Smooth muscle cell (in vitro differentiated cells): ENCODE measurements at regions not wholly inside any gene's neighbourhood (a gene's known extent, or its start where the extent isn't known, plus 50 kb on each side); places are given as distances from the start of the nearest gene placed in this dataset.

Experiments
- DNase-seq: peaks from one replicate; lab custom pipeline; 2025; ENCODE audit not compliant: unreplicated experiment; lab: John Stamatoyannopoulos, UW
- H2AFZ ChIP-seq: fragments of 200-600 bp; sonication (generic); 2 replicates; pipeline ENCODE4 v1.6.0; 2016; ENCODE audit warnings: antibody characterized with exemption, low read depth, mild to moderate bottlenecking
- H3F3A ChIP-seq: fragments of 200-600 bp; sonication (generic); 2 replicates; pipeline ENCODE4 v1.6.0; 2017; ENCODE audit warnings: antibody characterized with exemption, low read depth
- H3K27ac ChIP-seq: fragments of 200-600 bp; sonication (generic); 2 replicates; pipeline ENCODE4 v1.5.1; 2016; ENCODE audit warnings: low read depth, mild to moderate bottlenecking
- H3K27me3 ChIP-seq: fragments of 200-600 bp; sonication (generic); 2 replicates; pipeline ENCODE4 v1.6.1; 2016; ENCODE audit warnings: low read depth, mild to moderate bottlenecking
- H3K36me3 ChIP-seq: fragments of 200-600 bp; sonication (generic); 2 replicates; pipeline ENCODE4 v1.5.1; 2016; ENCODE audit warnings: low read depth
- H3K4me1 ChIP-seq: fragments of 200-600 bp; sonication (generic); 2 replicates; pipeline ENCODE4 v1.5.1; 2016; ENCODE audit warnings: low read depth
- H3K4me2 ChIP-seq: fragments of 200-600 bp; sonication (generic); 2 replicates; pipeline ENCODE4 v1.6.0; 2016; ENCODE audit warnings: mild to moderate bottlenecking
- H3K4me3 ChIP-seq: fragments of 200-600 bp; sonication (generic); 2 replicates; pipeline ENCODE4 v1.5.1; 2016; ENCODE audit warnings: mild to moderate bottlenecking
- H3K79me2 ChIP-seq: fragments of 200-600 bp; sonication (generic); 2 replicates; pipeline ENCODE4 v1.6.0; 2016; ENCODE audit warnings: low read depth, mild to moderate bottlenecking
- H3K9ac ChIP-seq: fragments of 200-600 bp; sonication (generic); 2 replicates; pipeline ENCODE4 v1.6.0; 2016; ENCODE audit warnings: low read depth
- H3K9me3 ChIP-seq: fragments of 200-600 bp; sonication (generic); replicated peaks from 2 replicates; pipeline ENCODE4 v1.5.1; 2016; ENCODE audit warnings: low read depth
- H4K20me1 ChIP-seq: fragments of 200-600 bp; sonication (generic); 2 replicates; pipeline ENCODE4 v1.6.0; 2016; ENCODE audit warnings: low read depth
- WGBS: methylation state at CpG from one replicate; pipeline ENCODE4 v1.1.7; 2016; ENCODE audit warnings: low lambda C conversion rate; 5-methylcytosine and 5-hydroxymethylcytosine counted together
- TF ChIP-seq, protein P1 (sequence below): fragments of 200-600 bp; sonication (generic); IDR thresholded peaks from 2 replicates; pipeline ENCODE4 v1.5.1; 2017; ENCODE audit warnings: borderline replicate concordance, mild to moderate bottlenecking, antibody characterized with exemption; ENCODE audit not compliant: insufficient read depth, poor library complexity, severe bottlenecking

DNA sequence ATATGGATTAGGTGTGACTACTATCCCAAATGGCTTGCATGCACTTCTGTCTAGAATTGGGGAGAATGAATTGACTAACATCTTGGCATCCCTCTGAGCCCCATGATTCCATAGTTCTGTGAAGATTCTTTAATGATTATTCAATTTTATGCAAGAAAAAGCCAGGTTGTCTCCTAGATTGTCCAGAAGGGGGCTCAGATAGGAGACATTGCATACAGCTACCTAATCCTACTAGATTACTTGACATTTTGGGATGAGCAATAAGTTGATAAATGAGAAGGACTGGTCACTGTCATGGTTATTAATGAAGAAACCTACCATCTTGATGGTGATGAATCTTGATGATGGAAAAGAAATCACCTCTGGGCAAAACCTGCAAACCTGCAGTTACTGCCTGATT, 117.0 kb downstream of the CARTPT start:
- Histone ChIP-seq H3K27me3 (no peaks in the 10 kb centered on the region), H2AFZ (no peak overlapping the region), H3K4me2 (no peak overlapping the region), H3K9me3 (no peaks in the 10 kb centered on the region), H3K27ac (no peak overlapping the region), H3K79me2 (no peaks in the 10 kb centered on the region), H3K9ac (no peak overlapping the region), H3F3A (peaks cover 15% of the 10 kb centered on the region), H3K4me1 (no peaks in the 10 kb centered on the region), H3K4me3 (no peak overlapping the region), H4K20me1 (no peaks in the 10 kb centered on the region), H3K36me3 (no peaks in the 10 kb centered on the region)
- TF ChIP-seq, protein P1, sequence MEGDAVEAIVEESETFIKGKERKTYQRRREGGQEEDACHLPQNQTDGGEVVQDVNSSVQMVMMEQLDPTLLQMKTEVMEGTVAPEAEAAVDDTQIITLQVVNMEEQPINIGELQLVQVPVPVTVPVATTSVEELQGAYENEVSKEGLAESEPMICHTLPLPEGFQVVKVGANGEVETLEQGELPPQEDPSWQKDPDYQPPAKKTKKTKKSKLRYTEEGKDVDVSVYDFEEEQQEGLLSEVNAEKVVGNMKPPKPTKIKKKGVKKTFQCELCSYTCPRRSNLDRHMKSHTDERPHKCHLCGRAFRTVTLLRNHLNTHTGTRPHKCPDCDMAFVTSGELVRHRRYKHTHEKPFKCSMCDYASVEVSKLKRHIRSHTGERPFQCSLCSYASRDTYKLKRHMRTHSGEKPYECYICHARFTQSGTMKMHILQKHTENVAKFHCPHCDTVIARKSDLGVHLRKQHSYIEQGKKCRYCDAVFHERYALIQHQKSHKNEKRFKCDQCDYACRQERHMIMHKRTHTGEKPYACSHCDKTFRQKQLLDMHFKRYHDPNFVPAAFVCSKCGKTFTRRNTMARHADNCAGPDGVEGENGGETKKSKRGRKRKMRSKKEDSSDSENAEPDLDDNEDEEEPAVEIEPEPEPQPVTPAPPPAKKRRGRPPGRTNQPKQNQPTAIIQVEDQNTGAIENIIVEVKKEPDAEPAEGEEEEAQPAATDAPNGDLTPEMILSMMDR = peak; percentile 16
- DNase-seq = no peak

DNA sequence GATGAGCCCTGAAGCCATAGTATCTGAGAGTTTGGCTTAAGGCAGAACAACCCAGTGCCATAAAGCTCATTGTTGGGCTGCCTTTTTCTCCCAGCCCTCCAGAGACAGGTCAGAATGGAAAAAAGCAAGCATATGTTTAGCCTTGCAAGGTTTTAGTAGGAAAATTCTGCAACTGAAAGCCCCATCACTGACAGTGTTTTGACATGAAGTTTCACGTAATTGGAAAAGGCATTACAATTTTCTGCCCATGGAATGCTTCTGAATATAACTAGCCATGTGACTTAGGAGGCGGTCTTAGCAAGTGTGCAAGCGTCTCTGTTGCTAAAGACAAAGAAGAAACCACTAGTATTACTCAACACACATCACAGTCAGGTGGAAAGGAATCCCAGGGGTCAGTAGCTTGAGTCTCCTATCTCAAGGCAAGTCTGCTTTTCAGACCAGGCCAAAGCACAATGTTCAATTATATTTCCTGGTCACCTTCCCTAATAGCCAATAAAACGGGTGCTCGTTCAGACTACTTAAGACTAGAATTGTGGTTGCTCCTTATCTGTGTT, 117.6 kb downstream of the CARTPT start:
- H3K27ac ChIP-seq = no peak overlapping the region
- no peaks in the 10 kb centered on the region for H3K4me1 ChIP-seq
- no peak overlapping the region for H3K4me2 ChIP-seq
- H3F3A ChIP-seq = peaks cover 9% of the 10 kb centered on the region
- no peaks in the 10 kb centered on the region for H3K79me2 ChIP-seq
- DNase-seq = no peak
- peak overlapping the region; percentile 8 for H2AFZ ChIP-seq
- TF ChIP-seq, protein P1 = no peak
- H3K4me3 ChIP-seq = no peak overlapping the region
- H3K27me3 ChIP-seq = no peaks in the 10 kb centered on the region
- no peaks in the 10 kb centered on the region for H4K20me1 ChIP-seq
- H3K9ac ChIP-seq = no peak overlapping the region
- H3K9me3 ChIP-seq = no peaks in the 10 kb centered on the region
- WGBS = 56% methylated on average over 5 of the region's 5 CpGs
- H3K36me3 ChIP-seq = no peaks in the 10 kb centered on the region

GRCh38 chr5:71838286-71838685, 119.2 kb downstream of the CARTPT start:
- 79% methylated on average over 4 of the region's 4 CpGs for WGBS
- Histone ChIP-seq H3K4me3 (no peak overlapping the region), H3K4me2 (no peak overlapping the region), H3K79me2 (no peaks in the 10 kb centered on the region), H3K9me3 (no peaks in the 10 kb centered on the region), H3K36me3 (no peaks in the 10 kb centered on the region), H4K20me1 (no peaks in the 10 kb centered on the region), H3K4me1 (no peaks in the 10 kb centered on the region), H3K27me3 (no peaks in the 10 kb centered on the region), H3K9ac (no peak overlapping the region), H3F3A (peaks cover 7% of the 10 kb centered on the region), H2AFZ (no peak overlapping the region), H3K27ac (no peak overlapping the region)
- DNase-seq = no peak
- TF ChIP-seq, protein P1 = no peak

GRCh38 chr5:71839096-71839884, 120.2 kb downstream of the CARTPT start:
- Histone ChIP-seq H3K79me2 (no peaks in the 10 kb centered on the region), H3K4me1 (no peaks in the 10 kb centered on the region), H4K20me1 (no peaks in the 10 kb centered on the region), H3K36me3 (no peaks in the 10 kb centered on the region), H3K9me3 (no peaks in the 10 kb centered on the region), H2AFZ (no peak overlapping the region), H3K4me3 (no peak overlapping the region), H3F3A (peaks cover 7% of the 10 kb centered on the region), H3K27me3 (no peaks in the 10 kb centered on the region), H3K4me2 (no peak overlapping the region), H3K27ac (no peak overlapping the region), H3K9ac (no peak overlapping the region)
- DNase-seq = no peak
- TF ChIP-seq, protein P1 = no peak
- WGBS = 73% methylated on average over 6 of the region's 6 CpGs
